Nephron (organoid): ENCODE measurements at regions not wholly inside any gene's neighbourhood (a gene's known extent, or its start where the extent isn't known, plus 50 kb on each side); places are given as distances from the start of the nearest gene placed in this dataset.
"Not testable (repeated sequence)": the region's sequence is repeated elsewhere in the genome, so short reads cannot be mapped to it uniquely, and the experiment has no call there.

Experiments used
- H3K27ac Mint-ChIP-seq, 3 experiments: 2 replicates each; pipeline ENCODE4 v1.8.0; 2020; ENCODE audit warnings: mixed read lengths in 3 of 3, mild to moderate bottlenecking in 2 of 3, moderate library complexity in 1 of 3
- H3K27me3 Mint-ChIP-seq: 2 replicates; pipeline ENCODE4 v1.8.0; 2021; ENCODE audit warnings: low read depth, mild to moderate bottlenecking, moderate library complexity, mixed read lengths
- H3K36me3 Mint-ChIP-seq: 2 replicates; pipeline ENCODE4 v1.8.0; 2020; ENCODE audit warnings: low read depth, mixed read lengths
- H3K4me1 Mint-ChIP-seq: 2 replicates; pipeline ENCODE4 v1.8.0; 2020; ENCODE audit warnings: mixed read lengths
- H3K4me3 Mint-ChIP-seq, 3 experiments: 2 replicates each; pipeline ENCODE4 v1.8.0; 2020; ENCODE audit warnings: mild to moderate bottlenecking in 3 of 3, mixed read lengths in 3 of 3, moderate library complexity in 2 of 3
- H3K9me3 Mint-ChIP-seq: 2 replicates; pipeline ENCODE4 v1.8.0; 2020; ENCODE audit warnings: mixed read lengths
- TF ChIP-seq, protein P1 (sequence below), 3 experiments: fragments of 200-600 bp; sonication (generic); IDR thresholded peaks; one replicate each; pipeline ENCODE4 v1.5.0; 2021; ENCODE audit warnings: antibody characterized with exemption in 3 of 3; ENCODE audit not compliant: unreplicated experiment in 3 of 3

DNA sequence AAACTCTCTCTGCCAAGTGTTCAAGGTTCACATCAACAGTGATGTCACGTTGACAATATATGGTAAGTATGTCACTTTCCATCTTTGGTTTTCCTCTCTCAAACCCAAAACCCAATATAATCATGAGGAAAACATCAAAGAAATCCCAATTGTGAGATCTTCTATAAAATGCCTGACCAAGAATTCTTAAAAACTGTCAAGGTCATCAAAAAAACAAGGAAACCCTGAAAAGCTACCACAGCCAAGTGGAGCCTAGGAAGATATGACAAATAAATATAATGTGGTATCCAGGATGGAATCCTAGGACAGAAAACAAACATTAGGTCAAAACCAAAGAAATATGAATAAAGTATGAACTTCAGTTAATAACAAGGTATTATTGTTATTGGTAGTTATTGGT is 85.2 kb upstream of the CCDC39 start:
- no peaks in the 10 kb centered on the region for H3K36me3 Mint-ChIP-seq
- H3K27me3 Mint-ChIP-seq = peaks cover 3% of the 10 kb centered on the region
- H3K9me3 Mint-ChIP-seq = peaks cover under 1% of the 10 kb centered on the region
- H3K4me3 Mint-ChIP-seq = no peak overlapping the region
- TF ChIP-seq, protein P1, sequence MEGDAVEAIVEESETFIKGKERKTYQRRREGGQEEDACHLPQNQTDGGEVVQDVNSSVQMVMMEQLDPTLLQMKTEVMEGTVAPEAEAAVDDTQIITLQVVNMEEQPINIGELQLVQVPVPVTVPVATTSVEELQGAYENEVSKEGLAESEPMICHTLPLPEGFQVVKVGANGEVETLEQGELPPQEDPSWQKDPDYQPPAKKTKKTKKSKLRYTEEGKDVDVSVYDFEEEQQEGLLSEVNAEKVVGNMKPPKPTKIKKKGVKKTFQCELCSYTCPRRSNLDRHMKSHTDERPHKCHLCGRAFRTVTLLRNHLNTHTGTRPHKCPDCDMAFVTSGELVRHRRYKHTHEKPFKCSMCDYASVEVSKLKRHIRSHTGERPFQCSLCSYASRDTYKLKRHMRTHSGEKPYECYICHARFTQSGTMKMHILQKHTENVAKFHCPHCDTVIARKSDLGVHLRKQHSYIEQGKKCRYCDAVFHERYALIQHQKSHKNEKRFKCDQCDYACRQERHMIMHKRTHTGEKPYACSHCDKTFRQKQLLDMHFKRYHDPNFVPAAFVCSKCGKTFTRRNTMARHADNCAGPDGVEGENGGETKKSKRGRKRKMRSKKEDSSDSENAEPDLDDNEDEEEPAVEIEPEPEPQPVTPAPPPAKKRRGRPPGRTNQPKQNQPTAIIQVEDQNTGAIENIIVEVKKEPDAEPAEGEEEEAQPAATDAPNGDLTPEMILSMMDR (IDR thresholded peaks at IDR 0.05; ENCODE audit: unreplicated experiment in 3 of 3) = no peak
- H3K4me1 Mint-ChIP-seq = no peaks in the 10 kb centered on the region
- no peak overlapping the region for H3K27ac Mint-ChIP-seq

DNA sequence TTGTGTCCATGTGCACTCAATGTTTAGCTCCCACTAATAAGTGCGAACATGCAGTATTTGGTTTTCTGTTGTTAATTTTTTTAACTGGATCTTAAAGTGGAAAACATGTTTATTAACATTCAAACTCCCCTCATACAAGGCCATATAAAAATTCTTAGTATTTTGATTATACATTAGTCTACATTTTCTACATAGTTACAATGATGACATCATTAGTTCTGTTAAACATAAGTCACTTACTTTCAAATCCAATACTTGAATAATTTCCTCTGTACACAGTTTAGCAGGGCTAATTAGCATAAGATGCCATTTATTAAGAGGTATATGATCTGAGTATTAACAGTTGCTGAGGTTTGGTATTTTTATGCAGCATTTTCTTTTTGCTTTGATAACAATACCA is 91.3 kb upstream of the CCDC39 start:
- H3K4me1 Mint-ChIP-seq = no peaks in the 10 kb centered on the region
- no peak overlapping the region for H3K4me3 Mint-ChIP-seq
- TF ChIP-seq, protein P1 (IDR thresholded peaks at IDR 0.05; ENCODE audit: unreplicated experiment in 3 of 3) = no peak
- peaks cover 3% of the 10 kb centered on the region for H3K27me3 Mint-ChIP-seq
- H3K27ac Mint-ChIP-seq = no peak overlapping the region
- no peaks in the 10 kb centered on the region for H3K36me3 Mint-ChIP-seq
- peaks cover 16% of the 10 kb centered on the region for H3K9me3 Mint-ChIP-seq

DNA sequence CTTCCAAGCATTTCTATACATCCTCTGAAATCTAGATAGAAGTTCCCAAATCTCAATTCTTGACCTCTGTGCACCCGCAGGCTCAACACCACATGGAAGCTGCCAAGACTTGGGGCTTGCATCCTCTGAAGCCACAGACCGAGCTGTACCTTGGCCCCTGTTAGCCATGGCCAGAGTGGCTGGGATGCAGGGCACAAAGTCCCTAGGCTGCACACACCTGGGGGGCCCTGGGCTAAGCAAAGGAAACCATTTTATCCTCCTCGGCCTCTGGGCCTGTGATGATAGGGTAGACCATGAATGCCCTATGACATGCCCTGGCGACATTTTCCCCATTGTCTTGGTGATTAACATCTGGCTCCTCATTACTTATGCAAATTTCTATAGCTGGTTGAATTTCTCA is 97.1 kb upstream of the CCDC39 start:
- TF ChIP-seq, protein P1 (IDR thresholded peaks at IDR 0.05; ENCODE audit: unreplicated experiment in 3 of 3) = no peak
- Mint-ChIP-seq H3K4me3 (no peak overlapping the region), H3K27ac (no peak overlapping the region)

DNA sequence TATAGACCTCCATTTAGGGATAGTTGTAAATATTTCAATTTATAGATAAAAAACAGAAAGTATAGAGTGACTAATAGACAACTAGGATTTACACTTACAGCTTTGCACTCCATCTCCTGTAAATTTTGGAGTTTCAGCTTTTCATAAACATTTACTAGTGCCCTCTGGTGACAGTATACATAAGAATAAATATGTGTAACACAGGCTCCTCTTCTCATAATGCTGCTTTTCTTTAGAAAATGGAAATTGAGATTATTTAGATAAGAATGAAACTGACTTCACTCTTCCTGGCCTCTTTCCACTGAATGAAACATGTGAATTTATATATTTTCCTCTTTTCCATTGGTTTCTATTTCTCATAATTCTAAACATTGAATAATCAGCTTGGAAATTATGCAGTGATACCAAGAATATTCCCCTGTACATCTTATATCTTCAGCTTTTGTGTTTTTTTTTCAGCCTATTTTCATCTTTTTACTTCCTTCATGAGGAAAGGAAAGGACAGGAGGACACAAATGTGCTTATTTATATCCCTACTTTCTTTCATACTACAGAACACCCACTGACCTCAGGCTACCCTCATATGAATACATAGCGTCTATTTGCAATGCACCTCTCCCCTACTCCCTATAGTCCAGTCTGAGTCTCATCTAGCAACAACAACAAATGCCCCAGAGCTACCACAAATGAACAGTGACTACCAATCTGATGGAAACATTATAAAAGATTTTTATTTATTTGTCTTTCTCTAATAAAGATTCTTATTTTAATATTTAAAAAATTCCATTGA is 103.1 kb upstream of the CCDC39 start:
- Mint-ChIP-seq H3K27me3 (peaks cover 5% of the 10 kb centered on the region), H3K4me3 (no peak overlapping the region), H3K4me1 (no peaks in the 10 kb centered on the region), H3K27ac (no peak overlapping the region), H3K36me3 (no peaks in the 10 kb centered on the region), H3K9me3 (peaks cover 22% of the 10 kb centered on the region)
- TF ChIP-seq, protein P1 (IDR thresholded peaks at IDR 0.05; ENCODE audit: unreplicated experiment in 3 of 3) = no peak

More for the DNA sequence above, 97.1 kb upstream of the CCDC39 start:
- Mint-ChIP-seq H3K9me3 (peaks cover 47% of the 10 kb centered on the region), H3K4me1 (no peaks in the 10 kb centered on the region), H3K36me3 (peaks cover 5% of the 10 kb centered on the region), H3K27me3 (no peaks in the 10 kb centered on the region)

DNA sequence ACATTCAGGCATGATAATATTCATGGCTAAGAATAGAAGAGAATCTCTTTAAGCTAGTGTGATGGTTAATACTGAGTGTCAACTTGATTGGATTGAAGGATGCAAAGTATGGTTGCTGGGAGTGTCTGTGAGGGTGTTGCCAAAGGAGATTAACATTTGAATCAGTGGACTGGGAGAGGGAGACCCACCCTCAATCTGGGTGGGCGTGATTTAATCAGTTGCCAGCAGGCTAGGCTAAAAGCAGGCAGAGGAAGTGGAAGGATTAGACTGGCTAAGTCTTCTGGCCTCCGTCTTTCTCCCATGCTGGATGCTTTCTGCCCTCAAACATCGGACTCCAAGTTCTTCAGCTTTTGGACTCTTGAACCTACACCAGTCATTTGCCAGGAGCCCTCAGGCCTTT is 106.9 kb upstream of the CCDC39 start:
- H3K27ac Mint-ChIP-seq, H3K27me3 Mint-ChIP-seq, H3K9me3 Mint-ChIP-seq, H3K4me3 Mint-ChIP-seq, H3K4me1 Mint-ChIP-seq, H3K36me3 Mint-ChIP-seq: not testable (repeated sequence)

GRCh38 chr3:180789774-180790173 is 110.5 kb upstream of the CCDC39 start:
- Mint-ChIP-seq H3K36me3 (no peaks in the 10 kb centered on the region), H3K4me3 (no peak overlapping the region), H3K4me1 (no peaks in the 10 kb centered on the region), H3K27me3 (peaks cover 5% of the 10 kb centered on the region), H3K9me3 (no peaks in the 10 kb centered on the region), H3K27ac (no peak overlapping the region)
- TF ChIP-seq, protein P1 (IDR thresholded peaks at IDR 0.05; ENCODE audit: unreplicated experiment in 3 of 3) = no peak
